GM10266 (cell line): ENCODE measurements at regions not wholly inside any gene's neighbourhood (a gene's known extent, or its start where the extent isn't known, plus 50 kb on each side); places are given as distances from the start of the nearest gene placed in this dataset.

Source experiments
- DNase-seq: peaks from one replicate; pipeline ENCODE4 v3.0.0; 2012; ENCODE audit errors: extremely low spot score
- TF ChIP-seq, protein P1 (sequence below): IDR thresholded peaks from 2 replicates; pipeline ENCODE4 v1.5.1; 2012; ENCODE audit warnings: mild to moderate bottlenecking, low read depth; ENCODE audit not compliant: control insufficient read depth, insufficient read depth; ENCODE audit errors: missing control alignments

DNA sequence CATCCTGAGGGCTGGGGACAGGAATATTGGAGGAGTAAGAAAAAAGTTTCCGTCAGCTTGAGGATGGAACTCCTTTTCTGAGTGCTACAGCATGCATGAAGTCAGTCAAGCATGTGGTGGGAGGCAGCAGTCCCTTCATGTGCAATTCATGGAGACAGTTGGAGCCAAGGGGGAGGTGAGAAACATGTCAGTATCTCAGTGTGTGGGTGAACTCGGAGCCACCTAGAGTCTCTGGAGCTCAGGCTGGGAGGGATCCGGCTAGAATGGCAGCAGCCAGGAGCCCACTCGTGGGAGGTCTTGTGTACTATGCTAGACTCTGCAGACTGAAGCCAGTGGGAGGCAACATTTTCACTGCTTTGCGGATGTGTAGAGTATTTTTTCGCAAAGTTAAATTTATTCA lies 60.3 kb downstream of the AVPR1A start:
- TF ChIP-seq, protein P1, sequence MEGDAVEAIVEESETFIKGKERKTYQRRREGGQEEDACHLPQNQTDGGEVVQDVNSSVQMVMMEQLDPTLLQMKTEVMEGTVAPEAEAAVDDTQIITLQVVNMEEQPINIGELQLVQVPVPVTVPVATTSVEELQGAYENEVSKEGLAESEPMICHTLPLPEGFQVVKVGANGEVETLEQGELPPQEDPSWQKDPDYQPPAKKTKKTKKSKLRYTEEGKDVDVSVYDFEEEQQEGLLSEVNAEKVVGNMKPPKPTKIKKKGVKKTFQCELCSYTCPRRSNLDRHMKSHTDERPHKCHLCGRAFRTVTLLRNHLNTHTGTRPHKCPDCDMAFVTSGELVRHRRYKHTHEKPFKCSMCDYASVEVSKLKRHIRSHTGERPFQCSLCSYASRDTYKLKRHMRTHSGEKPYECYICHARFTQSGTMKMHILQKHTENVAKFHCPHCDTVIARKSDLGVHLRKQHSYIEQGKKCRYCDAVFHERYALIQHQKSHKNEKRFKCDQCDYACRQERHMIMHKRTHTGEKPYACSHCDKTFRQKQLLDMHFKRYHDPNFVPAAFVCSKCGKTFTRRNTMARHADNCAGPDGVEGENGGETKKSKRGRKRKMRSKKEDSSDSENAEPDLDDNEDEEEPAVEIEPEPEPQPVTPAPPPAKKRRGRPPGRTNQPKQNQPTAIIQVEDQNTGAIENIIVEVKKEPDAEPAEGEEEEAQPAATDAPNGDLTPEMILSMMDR: no peak
- DNase-seq: no peak

DNA sequence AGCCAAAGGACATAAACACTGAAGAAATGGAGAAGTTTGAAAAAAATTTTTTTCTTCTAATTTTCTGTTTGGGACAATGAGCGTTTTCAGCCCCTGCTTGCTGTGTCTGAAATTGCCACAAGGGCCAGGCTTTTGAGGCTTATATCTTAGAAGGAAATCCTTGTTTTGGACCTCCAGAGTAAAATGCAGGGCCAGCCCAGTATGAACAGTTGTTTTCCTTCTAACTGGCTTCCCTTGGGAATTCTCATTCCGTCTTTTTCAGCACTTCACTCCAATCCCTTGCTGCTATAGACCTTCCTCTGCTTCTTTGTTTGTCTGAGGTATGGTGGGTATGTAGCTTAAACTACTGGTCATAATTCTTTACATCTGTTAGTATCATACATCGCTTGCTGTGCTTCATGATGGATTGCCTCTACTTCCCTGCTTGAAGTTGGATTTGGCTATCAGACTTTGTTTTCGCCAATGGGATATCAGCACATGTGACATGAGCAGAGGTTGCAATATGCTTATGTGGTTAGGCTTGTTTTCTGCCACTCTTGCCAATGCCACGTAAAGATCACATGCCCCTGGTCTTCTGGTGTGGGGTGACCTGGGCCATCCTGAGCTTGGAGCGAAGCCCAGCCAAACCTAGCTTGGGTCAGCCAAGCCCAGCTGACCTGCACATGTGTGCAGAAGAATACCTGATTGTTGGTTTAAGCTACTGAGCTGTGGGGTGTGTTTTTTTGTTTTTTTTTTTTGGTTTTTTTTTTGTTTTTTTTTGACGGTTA lies 64.7 kb downstream of the AVPR1A start:
- no peak for DNase-seq
- TF ChIP-seq, protein P1: no peak

DNA sequence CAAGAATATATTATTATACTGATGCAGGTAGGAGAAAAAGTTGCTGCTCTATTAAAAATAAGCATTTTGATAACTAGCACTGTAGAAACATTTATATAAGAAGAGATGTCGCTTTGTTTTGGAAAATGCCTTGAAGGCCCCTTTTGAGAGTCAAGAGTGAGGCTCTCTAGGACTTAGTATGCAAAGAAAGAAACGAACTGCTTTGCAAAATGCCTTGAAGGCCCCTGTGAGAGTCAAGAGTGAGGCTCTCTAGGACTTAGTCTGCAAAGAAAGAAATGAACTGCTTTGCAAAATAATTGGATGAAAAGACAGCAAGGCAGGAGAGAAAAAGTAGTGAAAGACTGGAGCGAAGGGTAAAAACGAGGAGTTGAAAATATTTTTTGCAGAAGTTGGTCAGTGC lies 65.9 kb downstream of the AVPR1A start:
- TF ChIP-seq, protein P1: no peak
- no peak for DNase-seq

DNA sequence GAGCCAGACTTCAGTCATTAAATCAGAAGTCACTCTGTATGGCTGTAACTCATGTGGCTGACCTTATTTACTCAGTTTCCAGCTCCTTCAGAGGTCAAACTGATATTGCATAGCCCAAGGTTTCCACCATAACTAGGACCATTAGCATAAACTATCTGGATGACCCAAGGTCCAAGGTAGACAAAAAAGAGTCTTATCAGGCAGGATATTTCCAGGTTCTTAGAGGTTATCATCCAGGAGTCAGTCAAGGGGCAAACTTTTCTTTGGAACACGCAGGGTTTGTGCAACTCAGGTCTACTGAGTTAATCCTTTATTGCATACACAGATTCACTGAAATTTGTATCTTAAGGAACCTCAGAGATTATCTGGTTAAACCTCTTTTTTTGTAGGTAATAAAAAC lies 66.5 kb downstream of the AVPR1A start:
- no peak for DNase-seq
- TF ChIP-seq, protein P1: no peak

DNA sequence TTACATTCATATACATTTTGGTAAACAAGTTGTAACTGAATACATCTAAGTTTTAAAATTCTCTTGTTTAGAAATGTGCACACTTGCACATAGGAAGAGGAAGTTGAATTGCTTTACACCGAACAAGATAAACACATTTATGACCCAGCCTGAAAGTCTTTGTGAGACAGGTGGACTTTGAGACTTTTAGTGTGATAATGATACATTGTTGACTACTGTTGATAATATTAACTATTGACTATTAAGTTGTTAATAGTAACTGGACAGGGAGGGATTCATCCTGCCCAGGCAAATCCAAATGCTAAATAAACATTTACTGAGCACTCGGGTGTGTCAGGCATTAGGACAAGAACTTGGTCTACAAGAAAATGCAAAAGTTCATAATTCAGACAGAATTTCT lies 68.0 kb downstream of the AVPR1A start:
- TF ChIP-seq, protein P1: no peak
- no peak for DNase-seq

DNA sequence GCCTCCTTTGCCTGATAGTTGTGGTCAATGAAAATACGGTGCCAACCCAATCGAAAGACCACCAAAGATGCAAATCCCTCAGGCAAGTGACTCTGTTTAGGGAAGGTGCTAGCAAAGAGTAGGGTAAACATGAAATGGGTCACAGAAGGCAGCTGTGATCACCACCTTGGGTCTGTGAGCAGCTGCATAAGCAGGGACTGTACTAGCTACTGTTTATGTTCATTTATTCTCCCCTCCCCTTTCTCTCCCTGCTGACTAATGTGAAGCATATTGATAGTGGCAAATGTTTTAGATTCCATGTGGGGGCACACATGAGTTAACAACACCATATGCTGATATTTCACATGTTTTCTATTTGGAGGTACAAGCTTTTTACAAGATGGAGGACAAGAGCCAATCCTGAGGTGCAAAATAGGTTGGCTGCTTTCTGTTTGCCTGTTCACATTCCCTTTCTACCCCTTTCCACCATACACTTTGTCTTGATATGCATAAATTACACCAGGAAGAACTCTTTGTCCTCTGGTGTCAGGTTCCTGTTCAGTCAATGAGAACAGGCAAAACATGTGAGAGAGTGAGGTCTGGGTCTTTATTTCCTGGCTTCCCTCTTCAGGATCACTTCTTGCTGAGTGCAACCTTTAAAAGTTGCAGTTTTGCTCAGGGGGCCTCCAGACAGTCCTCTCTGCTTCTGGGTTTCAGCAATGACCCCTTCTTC lies 71.1 kb downstream of the AVPR1A start:
- no peak for DNase-seq
- TF ChIP-seq, protein P1: no peak

DNA sequence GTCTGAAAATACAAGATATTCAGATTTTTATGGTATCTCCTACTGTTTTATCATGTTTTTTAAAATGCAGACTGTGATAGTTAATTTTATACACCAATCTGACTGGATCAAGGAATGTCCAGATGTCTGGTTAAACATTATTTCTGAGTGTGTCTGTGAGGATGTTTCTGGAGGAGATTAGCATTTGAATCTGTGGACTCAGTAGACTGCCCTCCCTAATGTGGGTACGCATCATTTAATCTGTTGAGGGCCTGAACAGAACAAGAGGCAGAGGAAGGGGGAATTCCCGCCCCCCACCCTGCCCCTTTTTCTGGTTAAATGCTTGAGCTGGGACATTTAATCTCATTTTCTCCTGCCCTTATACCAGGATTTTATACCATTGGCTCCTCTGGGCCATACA lies 72.1 kb downstream of the AVPR1A start:
- TF ChIP-seq, protein P1: no peak
- DNase-seq: no peak
